Activated effector memory CD4-positive, alpha-beta T cell treated with Interleukin-2 at 50 U/mL for 16 hours (primary cell): ENCODE measurements at regions not wholly inside any gene's neighbourhood (a gene's known extent, or its start where the extent isn't known, plus 50 kb on each side); places are given as distances from the start of the nearest gene placed in this dataset.
"Not testable (repeated sequence)": the region's sequence is repeated elsewhere in the genome, so short reads cannot be mapped to it uniquely, and the experiment has no call there.

Experiments used
- DNase-seq: peaks from one replicate; pipeline ENCODE4 v3.0.0-alpha.2; 2020

- no peak for DNase-seq
These were observed 231.9 kb downstream of the TOMM20 start for GRCh38 chr1:234896477-234897389.

- no peak for DNase-seq
These were observed 234.7 kb downstream of the TOMM20 start for GRCh38 chr1:234893725-234894630.

- no peak for DNase-seq
These were observed 235.3 kb downstream of the TOMM20 start for GRCh38 chr1:234893359-234893724.

GRCh38 chr1:234892642-234893041 lies 236.0 kb downstream of the TOMM20 start:
- DNase-seq, result no peak

GRCh38 chr1:234891427-234891826 lies 237.2 kb downstream of the TOMM20 start:
- DNase-seq, result no peak

- DNase-seq, result no peak
These were observed 239.0 kb downstream of the TOMM20 start for GRCh38 chr1:234889643-234890042.

- DNase-seq, result not testable (repeated sequence)
These were observed 240.4 kb downstream of the TOMM20 start for GRCh38 chr1:234888247-234888646.

- no peak for DNase-seq
These were observed 241.4 kb downstream of the TOMM20 start for GRCh38 chr1:234887016-234887900.

- DNase-seq, result no peak
These were observed 242.3 kb downstream of the TOMM20 start for GRCh38 chr1:234886081-234886984.

- DNase-seq, result no peak
These were observed 243.0 kb downstream of the TOMM20 start for GRCh38 chr1:234885601-234886000.

GRCh38 chr1:234884701-234885100 lies 243.9 kb downstream of the TOMM20 start:
- no peak for DNase-seq

- no peak for DNase-seq
These were observed 244.6 kb downstream of the TOMM20 start for GRCh38 chr1:234884006-234884405.

- no peak for DNase-seq
These were observed 245.7 kb downstream of the TOMM20 start for GRCh38 chr1:234882898-234883297.

GRCh38 chr1:234881893-234882771 lies 246.5 kb downstream of the TOMM20 start:
- DNase-seq, result no peak

GRCh38 chr1:234879147-234880080 lies 249.2 kb downstream of the TOMM20 start:
- DNase-seq, result no peak

GRCh38 chr1:234878288-234878687 lies 250.3 kb downstream of the TOMM20 start:
- no peak for DNase-seq

GRCh38 chr1:234877761-234878160 lies 250.9 kb downstream of the TOMM20 start:
- no peak for DNase-seq

GRCh38 chr1:234875953-234876855 lies 252.4 kb downstream of the TOMM20 start:
- no peak for DNase-seq
